Activated CD4-positive, alpha-beta T cell treated with anti-CD3 and anti-CD28 coated beads for 24 hours (primary cell): ENCODE measurements at regions not wholly inside any gene's neighbourhood (a gene's known extent, or its start where the extent isn't known, plus 50 kb on each side); places are given as distances from the start of the nearest gene placed in this dataset.
"Not testable (repeated sequence)": the region's sequence is repeated elsewhere in the genome, so short reads cannot be mapped to it uniquely, and the experiment has no call there.

Experiments used
- DNase-seq, 2 donors: peaks; one replicate each; pipeline ENCODE4 v3.0.0-alpha.2; 2020; ENCODE audit warnings: low read depth in 2 of 2

DNA sequence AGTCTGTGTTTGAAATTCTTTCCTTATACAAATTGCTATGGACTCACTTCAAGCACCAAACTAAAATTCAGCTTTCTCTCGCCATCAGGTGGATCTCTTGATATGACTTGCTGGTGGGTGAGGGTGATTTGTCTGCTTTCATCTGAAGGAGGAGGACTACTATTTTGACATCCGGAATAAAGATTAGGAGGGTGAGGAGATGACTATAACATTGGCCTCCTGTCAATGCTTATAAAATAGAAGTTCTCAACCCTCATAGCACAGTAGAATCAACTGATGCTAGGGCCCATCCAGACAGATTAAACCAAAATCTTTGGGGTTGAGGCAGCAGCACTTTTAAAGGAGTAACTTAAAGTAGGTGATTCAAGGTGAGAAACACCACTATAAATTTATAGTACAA is 120.4 kb upstream of the DNAJC10 start:
- no peak for DNase-seq

DNA sequence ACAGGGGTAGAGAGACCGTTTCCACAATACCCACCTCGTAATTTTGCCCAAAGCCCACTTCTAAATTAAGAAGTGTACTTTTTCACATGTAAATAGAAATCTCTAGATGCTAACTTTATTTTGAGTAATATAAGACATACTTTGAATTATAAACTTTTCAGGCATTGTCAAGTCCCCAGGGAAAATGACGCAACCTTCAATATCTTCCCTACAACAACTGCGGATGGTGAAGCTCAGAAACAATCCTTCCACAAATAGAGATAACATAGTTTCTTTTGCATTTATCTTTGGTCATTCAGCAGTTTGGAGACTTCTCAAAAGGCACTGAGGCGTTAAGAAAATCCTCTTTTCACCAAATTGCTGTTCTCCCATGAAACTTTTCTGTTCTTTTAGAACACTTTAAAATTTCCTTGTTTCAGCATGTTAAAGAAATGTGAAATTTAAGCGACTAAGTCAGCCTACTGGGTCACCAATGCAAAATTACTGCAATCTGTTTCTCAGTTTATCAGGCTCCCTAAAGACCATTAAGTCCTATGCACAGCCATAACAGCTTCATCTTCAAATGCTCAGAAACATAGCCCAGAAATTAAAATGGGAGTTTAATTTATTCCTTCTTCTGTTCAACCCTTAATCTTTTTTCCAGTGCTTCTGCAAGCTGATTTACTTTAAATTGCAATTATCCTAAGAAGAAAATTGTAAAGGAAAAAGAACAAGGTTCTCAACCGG is 118.3 kb upstream of the DNAJC10 start:
- DNase-seq, result no peak

DNA sequence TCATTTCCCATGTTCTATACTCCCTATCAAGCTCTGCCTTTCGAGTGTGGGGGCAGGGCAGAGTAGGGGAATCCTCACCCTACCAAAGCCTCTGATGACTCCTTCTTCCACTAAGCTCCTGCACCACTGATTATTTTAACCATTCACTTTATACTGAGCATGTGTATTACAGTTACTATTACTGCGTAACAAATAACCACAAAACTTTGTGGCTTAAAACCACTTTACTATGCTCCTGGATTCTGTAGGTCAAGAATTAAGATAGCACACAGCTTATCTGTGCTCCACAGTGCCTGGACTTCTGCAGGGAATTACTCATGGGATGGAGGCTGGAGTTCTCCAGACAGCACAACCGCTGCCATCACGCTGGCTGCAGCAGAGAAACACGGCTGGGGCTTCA is 117.4 kb upstream of the DNAJC10 start:
- no peak for DNase-seq

DNA sequence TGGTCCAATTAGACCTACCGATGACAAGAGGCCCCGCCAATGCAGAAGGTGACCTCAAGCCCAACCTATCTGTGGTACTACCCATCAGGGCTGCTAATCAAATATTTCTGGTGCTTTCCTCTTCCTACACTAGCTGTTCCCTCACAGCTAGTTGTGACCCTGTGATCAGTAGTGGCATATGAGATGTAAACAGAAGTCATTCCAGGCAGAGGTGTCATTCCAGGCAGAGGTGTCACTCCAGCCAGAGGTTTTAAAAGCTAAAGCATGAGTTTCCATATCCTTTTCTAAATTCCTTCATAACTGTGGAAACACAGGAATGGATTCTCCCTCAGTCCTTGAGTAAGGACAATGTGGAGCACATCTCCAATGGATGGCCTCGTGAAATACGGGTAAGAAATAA is 110.9 kb upstream of the DNAJC10 start:
- DNase-seq, result no peak

DNA sequence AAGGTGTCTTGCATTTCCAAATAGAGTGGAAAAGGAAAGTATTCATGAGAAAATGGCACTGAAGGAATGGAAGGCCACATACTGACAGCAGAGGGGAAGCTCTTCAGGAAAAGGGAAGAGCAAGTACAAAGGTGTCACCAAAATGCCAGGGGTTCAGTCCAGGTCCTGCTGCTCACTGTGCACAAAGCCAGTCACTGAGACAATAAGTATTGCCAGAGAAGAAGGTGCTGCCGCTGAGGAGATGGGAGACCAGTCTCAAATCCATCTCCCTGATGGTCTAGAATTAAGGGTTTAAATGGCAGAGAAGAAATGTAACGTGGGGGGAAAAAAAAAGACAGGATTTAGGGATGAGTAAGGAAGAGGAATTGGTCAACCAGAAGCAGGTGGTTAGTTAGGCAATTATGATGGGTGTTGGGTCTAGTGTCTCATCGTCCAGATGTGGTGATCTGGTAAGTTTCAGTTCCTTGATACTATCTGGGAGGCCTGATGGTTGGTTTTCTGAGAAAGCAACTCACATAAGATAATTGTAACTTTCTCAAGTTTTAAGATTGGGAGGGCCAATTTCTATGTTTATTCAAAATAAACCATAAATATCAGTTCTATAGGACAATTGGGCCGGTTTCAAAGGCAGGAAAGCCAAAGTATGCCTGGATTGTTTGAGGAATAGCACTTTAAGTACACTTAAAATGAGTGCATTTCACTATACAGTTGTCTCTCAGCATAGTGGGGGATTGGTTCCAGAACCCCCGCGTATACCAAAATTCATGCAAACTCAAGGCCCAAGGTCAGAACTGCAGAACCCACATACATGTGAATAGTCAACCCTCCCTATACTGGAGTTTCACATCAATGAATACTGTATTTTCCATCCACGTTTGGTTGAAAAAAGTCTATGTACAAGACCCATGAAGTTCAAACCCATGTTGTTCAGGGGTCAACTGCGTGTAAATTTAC is 109.1 kb upstream of the DNAJC10 start:
- DNase-seq, result no peak

DNA sequence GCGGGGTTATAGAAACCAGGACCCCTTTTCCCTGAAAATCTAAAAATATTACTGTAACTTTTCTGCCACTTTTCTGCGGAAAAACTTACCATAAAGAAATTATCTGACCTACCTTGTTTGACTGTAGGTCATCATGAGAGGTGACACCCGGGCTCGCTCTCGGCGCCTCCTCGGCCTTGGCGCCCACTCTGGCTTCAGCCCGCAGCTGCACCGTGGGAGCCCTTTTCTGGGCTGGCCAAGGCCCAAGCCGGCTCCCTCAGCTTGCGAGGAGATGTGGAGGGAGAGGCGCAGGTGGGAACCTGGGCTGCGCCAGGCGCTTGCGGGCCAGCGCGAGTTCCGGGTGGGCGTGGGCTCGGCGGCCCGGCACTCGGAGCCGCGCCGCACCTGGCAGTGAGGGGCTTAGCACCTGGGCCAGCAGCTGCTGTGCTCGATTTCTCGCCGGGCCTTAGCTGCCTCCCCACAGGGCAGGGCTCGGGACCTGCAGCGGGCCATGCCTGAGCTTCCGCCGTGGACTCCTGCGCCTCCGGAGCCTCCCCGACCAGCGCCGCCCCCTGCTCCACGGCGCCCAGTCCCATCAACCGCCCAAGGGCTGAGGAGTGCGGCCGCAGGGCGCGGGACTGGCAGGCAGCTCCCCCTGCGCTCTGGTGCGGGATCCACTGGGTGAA is 107.7 kb upstream of the DNAJC10 start:
- DNase-seq, result no peak

DNA sequence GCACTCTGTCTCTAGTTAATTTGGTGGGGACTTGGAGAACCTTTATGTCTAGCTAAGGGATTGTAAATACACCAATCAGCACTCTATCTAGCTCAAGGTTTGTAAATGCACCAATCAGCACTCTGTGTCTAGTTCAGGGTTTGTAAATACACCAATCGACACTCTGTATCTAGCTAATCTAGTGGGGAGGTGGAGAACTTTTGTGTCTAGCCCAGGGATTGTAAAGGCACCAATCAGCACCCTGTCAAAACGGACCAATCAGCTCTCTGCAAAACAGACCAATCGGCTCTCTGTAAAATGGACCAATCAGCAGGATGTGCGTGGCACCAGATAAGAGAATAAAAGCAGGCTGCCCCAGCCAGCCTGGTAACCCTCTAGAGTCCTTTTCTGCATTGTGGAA is 107.1 kb upstream of the DNAJC10 start:
- DNase-seq, result not testable (repeated sequence)

DNA sequence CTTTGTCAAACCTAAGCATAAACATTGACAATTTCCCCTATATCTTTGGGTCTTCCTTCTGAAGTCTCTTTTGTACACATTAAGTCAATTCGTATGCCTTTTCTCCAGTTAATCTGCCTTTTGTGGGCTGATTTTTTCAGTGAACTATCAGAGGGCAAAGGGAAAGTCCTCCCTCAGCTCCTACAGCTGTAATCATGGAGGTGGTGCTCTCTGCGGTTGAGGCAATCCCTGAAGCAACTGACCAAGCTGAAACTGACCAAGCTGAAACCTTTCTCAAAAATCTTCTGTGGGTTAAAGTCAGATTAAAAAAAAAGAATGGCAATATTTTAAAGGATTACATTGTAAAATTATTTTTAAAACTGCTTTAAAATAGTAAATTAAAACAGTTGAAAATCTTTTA is 105.8 kb upstream of the DNAJC10 start:
- no peak for DNase-seq

DNA sequence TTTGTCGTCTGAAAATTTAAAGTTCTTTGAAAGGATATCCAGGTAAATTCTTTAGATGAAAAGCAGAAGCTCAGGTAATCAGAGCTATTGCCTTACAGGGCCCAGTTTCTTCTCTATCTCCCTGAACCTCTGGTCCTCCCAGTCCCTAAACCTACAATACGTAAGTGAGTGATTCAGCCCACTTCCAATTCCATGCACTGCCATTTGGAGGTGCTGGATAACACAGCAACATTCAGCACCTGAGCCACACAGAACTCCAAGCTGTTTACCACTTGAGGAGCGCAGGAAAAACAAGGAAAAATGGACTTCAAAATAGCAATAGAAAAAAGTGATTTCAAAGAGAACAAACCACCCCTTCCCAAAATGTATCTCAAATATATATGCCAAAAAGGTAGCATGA is 105.0 kb upstream of the DNAJC10 start:
- no peak for DNase-seq

DNA sequence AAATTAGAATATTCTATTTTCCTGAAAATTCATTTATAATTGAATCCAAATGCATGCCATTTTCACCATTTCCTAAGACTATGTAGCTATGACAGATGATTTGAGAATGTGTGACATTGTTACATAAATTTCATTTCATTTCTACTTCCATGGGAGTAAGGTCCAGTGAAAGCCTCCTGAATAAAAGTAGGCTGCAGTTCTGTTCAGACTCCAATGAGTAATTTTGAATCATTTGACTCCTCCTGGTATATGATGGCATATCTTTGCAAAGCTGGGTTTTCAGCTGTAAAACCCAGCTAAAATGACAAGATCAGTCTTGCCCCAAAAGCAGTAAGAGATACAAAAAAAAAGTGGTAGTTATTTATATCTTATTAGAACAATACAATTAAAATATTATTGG is 101.0 kb upstream of the DNAJC10 start:
- no peak for DNase-seq

DNA sequence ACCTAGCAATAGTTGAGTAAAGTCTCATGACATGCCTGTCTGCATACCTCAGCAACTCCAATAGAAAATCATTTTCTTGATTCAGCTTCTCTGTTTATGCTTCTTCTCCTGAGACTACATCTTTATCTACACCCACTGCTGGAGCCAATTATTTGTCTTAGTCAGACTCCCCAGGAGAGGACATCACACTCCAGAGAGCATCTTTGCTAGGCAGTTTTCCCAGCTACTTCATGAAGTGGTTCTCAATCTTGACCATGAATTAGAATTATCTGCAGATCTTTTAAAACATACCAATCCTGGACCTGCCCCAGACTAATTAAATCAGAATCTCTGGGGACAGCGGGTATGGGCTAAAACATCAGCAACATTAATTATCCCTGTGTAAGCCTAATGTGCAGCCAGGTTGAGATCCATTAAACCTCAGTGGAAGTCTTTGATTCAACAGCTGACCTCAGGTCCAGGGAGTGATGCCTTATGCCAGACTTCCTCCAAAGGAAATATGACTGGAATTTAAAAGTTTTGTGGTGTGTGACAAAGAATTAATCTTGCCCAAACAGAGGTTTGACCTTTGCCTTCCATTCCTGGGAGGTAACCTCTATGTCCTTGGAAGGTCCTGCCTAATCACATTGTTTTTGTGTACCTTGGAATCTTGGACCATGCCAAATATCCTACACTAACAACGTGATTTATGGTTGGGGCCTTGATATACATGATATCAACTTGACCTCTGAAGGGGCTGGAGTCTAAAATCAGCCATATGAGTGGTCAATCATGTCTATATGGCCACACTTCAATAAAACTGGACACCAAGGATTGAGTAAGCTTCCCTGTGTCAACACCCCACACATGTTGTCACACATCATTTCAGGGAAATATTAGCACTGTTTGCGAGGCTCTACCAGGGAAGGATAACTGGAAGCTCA is 99.3 kb upstream of the DNAJC10 start:
- no peak for DNase-seq

DNA sequence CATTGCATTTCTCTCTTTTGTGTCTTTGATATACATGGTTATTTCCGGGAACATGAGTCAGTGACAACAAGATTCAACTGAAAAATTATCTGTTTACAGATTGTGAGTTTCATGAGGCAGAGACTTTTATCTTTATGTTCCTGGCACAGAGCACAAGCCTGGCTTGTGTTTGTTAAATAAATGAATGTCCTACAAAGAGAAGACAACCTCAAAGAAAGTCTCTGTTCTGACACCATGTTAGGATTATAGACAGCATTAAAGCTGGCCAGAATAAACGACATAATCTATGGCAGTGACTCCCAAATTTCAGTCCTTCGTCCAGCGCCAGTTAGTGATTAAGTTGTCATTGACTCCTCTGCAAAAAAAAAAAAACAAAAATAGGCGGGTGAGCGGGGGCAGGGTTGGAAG is 97.4 kb upstream of the DNAJC10 start:
- DNase-seq, result no peak

DNA sequence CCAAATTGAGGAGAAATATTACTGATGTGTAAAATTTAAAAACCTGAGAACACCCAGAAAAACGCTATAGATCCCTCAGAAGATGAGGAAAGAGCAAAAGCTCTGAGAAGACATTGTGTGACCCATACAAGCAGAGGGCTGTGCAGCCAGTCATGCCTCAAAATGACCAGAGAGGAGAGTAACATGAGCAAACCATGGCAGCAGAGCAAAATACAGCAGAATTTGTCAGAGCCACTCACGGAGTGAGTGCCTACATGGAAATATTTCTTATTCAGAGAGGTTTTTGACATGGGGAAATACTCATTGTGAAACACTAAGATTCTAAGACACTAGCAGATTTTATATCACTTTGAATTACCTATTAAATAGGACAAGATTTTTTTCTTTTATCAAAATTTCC is 96.8 kb upstream of the DNAJC10 start:
- DNase-seq, result no peak

DNA sequence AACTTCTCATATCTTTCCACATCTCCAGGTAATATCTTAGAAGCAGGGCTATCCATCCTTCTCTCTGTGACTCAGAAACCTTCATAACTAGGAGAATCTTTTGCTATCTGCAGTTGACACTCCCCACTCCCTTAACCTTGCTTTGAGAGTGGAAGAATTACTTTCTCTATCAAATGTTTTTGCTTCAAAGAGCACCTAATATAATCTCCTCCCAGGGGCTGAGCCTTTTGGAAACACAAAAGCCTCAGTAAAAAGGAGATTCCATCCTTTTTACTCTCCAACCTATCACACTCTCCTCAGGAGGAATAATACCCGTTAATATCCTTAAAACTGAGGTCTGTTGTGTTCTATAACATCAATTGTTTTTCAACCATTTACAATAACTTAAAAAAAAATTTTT is 94.9 kb upstream of the DNAJC10 start:
- DNase-seq, result no peak

DNA sequence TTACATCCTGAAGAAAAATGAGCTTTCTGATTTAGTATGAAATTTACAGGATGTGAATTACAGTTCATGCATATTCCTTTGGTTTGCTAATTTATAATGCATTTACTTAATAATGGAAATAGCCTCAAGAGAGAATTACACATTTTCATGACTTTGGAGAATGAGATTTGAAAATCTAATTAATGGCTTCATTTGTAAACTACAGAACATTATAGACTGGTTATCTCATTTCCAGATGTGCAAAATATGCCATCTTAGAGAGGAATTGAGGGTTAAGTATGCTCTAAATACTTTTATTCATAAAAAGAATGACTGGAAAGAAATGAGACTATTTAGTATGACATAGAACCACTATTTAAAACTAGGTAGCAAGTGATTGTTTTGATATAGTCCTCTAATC is 94.2 kb upstream of the DNAJC10 start:
- DNase-seq, result no peak

DNA sequence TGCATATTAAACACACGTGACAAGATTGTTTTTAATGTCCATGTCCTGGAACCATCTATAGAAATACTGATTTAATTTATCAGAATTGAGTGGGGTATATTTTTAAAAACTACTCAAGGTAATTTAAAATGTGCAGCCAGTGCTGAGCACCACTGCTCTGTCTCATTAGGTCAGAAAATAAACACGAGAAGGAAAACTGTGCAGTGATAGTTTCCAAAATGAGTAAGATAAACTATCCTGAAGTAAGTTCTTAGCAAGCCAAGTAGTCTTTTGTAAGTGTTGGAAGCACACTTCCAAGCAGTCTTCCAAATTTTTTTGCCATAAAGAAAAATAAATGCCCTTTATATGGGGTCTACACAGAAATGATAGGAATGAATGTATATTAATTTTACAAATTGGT is 93.8 kb upstream of the DNAJC10 start:
- DNase-seq, result no peak

DNA sequence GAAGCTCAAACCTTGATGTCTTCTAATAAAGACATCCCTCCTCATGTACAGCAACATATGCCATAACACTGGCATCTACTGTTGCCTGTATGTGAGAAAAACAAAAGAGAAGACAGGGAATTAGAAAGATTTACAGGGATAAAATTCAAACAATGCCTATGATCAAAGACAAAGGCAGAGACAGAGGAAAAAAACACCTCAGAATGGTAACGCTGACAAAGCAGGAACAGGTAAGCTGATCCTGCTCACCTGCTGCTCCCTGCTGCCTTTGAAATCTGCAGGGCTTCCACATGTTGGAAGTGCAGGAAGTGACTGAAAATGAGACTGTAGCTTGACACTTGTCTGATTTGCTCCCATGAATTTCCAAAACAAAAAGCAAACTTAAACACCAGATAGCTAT is 90.2 kb upstream of the DNAJC10 start:
- DNase-seq, result no peak

DNA sequence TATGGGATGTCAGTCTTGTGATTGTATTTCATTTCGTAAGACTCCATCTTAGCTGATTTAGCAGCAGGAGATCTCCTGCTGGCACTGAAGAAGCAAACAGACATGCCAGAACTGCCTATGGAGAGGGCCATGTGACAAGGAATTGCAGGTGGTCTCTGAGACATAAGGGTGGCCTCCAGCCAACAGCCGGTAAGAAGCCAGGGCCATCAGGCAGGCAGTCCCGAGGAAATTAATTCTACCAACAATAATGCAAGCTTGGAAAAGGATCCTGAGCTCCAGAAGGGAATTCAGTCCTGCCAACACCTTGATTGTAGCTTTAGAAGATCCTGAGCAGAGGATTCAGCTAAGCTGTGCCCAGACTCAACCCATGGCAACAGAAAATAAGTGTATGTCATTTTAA is 87.1 kb upstream of the DNAJC10 start:
- DNase-seq, result no peak

DNA sequence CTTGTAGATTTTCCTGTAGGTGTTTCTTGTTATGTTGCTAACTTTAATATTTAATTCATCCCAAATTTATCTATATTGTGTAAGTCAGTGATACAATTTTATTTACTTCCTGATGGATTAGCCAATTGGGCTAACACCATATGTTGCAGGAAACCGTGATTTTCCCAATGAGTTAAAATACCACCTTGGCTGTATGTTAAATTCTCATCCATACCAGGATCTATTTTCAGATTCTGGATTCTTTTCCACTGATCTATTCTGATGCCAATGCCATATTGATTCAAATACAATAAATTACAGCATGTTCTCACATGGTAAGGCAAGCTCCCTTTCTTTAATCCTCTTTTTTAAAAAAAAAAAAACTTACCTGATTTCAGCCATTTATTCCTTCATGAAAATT is 85.8 kb upstream of the DNAJC10 start:
- DNase-seq, result no peak

DNA sequence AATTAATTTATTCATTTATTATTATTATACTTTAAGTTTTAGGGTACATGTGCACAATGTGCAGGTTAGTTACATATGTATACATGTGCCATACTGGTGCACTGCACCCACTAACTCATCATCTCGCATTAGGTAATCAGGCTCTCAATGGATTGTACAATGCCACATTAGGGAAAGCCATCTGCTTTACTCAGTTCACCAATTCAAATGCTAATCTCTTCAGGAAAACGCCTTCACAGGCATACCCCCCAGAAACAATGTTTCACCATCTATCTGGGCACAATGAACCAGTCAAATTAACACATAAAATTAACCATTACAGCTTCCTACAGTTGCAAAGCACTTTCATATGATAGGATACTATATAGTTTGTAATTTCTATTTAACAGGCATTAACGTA is 84.8 kb upstream of the DNAJC10 start:
- DNase-seq, result no peak

DNA sequence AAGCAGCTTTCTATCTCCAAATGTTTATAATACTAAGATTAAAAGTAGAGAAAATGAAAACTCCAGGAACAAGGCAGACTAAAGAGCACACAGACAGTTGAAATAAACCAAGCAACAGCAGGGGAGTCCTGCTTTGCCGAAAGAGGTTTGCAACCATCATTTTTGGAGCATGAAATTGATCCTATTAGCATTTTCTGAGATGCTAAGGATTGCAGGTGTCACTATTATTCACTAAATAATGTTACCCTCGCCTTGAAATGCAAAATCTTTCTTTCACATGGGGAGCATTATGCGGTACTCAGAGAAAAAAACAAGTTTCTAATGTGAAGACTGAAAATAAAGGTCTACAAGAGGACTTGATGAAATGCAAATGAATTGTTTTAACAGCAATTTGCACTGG is 81.7 kb upstream of the DNAJC10 start:
- DNase-seq, result no peak

DNA sequence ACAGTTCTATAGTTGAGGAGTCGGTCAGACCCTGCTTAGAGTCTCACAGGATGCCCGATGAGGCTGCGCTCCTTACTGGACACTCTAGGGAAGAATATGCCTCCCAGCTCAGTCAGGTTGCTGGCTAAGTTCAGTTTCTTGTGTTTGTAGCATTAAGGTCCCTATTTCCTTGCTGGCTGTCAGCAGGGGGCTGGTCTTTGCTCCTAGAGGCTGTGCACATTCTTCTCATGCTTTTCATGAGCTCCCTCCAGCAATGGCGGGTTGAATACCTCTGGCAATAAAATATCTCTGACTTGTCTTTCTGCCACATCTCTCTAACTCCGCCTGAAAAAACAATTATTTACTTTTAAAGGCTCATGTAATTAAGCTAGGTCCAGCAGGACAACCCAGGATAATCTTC is 79.4 kb upstream of the DNAJC10 start:
- no peak for DNase-seq
